HEK293 (cell line): ENCODE measurements at regions not wholly inside any gene's neighbourhood (a gene's known extent, or its start where the extent isn't known, plus 50 kb on each side); places are given as distances from the start of the nearest gene placed in this dataset.

ENCODE experiments used
- CTCF ChIA-PET: fragments of 350-600 bp; formaldehyde crosslinking; extraction: SDS; loops from one replicate; lab custom pipeline; 2021; ENCODE audit warnings: antibody characterized with exemption; lab: Yijun Ruan, JAX
- POLR2A ChIA-PET: fragments of 300-600 bp; formaldehyde crosslinking; extraction: SDS; loops from one replicate; lab custom pipeline; 2020; ENCODE audit warnings: antibody characterized with exemption, inconsistent platforms; lab: Yijun Ruan, JAX
- H3K27ac ChIP-seq: fragments of 200-500 bp; sonication (Bioruptor generic); 2 replicates; pipeline ENCODE4 v1.5.1; 2014; ENCODE audit warnings: low read depth, low read length, control low read depth, inconsistent platforms; ENCODE audit errors: extremely low read depth
- H3K36me3 ChIP-seq, 2 experiments: fragments of 200-500 bp in 1 of 2; sonication (Bioruptor generic) in 1 of 2; 1 replicate in 1 of 2; 2 replicates in 1 of 2; pipeline ENCODE4 v1.5.1; 2014 to 2017; ENCODE audit warnings: inconsistent platforms in 2 of 2, low read length in 2 of 2; ENCODE audit not compliant: control insufficient read depth in 2 of 2, insufficient read depth in 1 of 2
- H3K4me1 ChIP-seq: fragments of 200-500 bp; sonication (Bioruptor generic); 2 replicates; pipeline ENCODE4 v1.5.1; 2014; ENCODE audit warnings: mild to moderate bottlenecking, low read length, inconsistent platforms; ENCODE audit not compliant: control insufficient read depth, insufficient read depth
- H3K4me3 ChIP-seq: 2 replicates; pipeline ENCODE4 v1.5.1; 2011; ENCODE audit warnings: low read depth, mild to moderate bottlenecking, control low read depth, low read length, moderate library complexity
- H3K9me3 ChIP-seq: fragments of 200-500 bp; sonication (Bioruptor generic); 2 replicates; pipeline ENCODE4 v1.5.1; 2014; ENCODE audit warnings: low read depth, low read length, inconsistent platforms; ENCODE audit not compliant: control insufficient read depth, insufficient read depth
- GLIS1 ChIP-seq: fragments of 450-650 bp; formaldehyde crosslinking; IDR thresholded peaks from 2 replicates; pipeline ENCODE4 v1.5.1; 2016; ENCODE audit warnings: missing biosample characterization, missing genetic modification characterization
- GLIS2 ChIP-seq: fragments of 450-650 bp; formaldehyde crosslinking; IDR thresholded peaks from 2 replicates; pipeline ENCODE4 v1.5.1; 2016; ENCODE audit warnings: missing biosample characterization, missing genetic modification characterization
- KLF16 ChIP-seq: fragments of 450-650 bp; formaldehyde crosslinking; IDR thresholded peaks from 2 replicates; pipeline ENCODE4 v1.5.1; 2017; ENCODE audit warnings: missing biosample characterization, missing genetic modification characterization
- KLF7 ChIP-seq: fragments of 450-650 bp; formaldehyde crosslinking; IDR thresholded peaks from 2 replicates; pipeline ENCODE4 v1.5.1; 2016; ENCODE audit warnings: missing biosample characterization, missing genetic modification characterization, borderline replicate concordance
- KLF8 ChIP-seq: fragments of 450-650 bp; formaldehyde crosslinking; IDR thresholded peaks from 2 replicates; pipeline ENCODE4 v1.5.1; 2016; ENCODE audit warnings: missing biosample characterization, missing genetic modification characterization
- KLF9 ChIP-seq: fragments of 450-650 bp; formaldehyde crosslinking; IDR thresholded peaks from 2 replicates; pipeline ENCODE4 v1.5.1; 2016; ENCODE audit warnings: missing biosample characterization, missing genetic modification characterization, low read depth
- OSR2 ChIP-seq: fragments of 450-650 bp; formaldehyde crosslinking; IDR thresholded peaks from 2 replicates; pipeline ENCODE4 v1.5.1; 2016; ENCODE audit warnings: missing biosample characterization, missing genetic modification characterization
- OVOL3 ChIP-seq: fragments of 450-650 bp; formaldehyde crosslinking; IDR thresholded peaks from 2 replicates; pipeline ENCODE4 v1.5.1; 2016; ENCODE audit warnings: missing biosample characterization, missing genetic modification characterization
- PATZ1 ChIP-seq: fragments of 450-650 bp; formaldehyde crosslinking; IDR thresholded peaks from 2 replicates; pipeline ENCODE4 v1.5.1; 2016; ENCODE audit warnings: missing biosample characterization, missing genetic modification characterization
- PRDM6 ChIP-seq: fragments of 450-650 bp; formaldehyde crosslinking; IDR thresholded peaks from 2 replicates; pipeline ENCODE4 v1.5.1; 2017; ENCODE audit warnings: missing biosample characterization, missing genetic modification characterization
- REPIN1 ChIP-seq: fragments of 450-650 bp; formaldehyde crosslinking; IDR thresholded peaks from 2 replicates; pipeline ENCODE4 v1.5.1; 2017; ENCODE audit warnings: missing biosample characterization, missing genetic modification characterization, low read depth
- ZBTB17 ChIP-seq: fragments of 450-650 bp; formaldehyde crosslinking; IDR thresholded peaks from 2 replicates; pipeline ENCODE4 v1.5.1; 2016; ENCODE audit warnings: missing biosample characterization, missing genetic modification characterization
- ZBTB20 ChIP-seq: fragments of 450-650 bp; formaldehyde crosslinking; IDR thresholded peaks from 2 replicates; pipeline ENCODE4 v1.5.1; 2016; ENCODE audit warnings: missing biosample characterization, missing genetic modification characterization
- ZBTB48 ChIP-seq: fragments of 450-650 bp; formaldehyde crosslinking; IDR thresholded peaks from 2 replicates; pipeline ENCODE4 v1.5.1; 2016; ENCODE audit warnings: missing biosample characterization, missing genetic modification characterization
- ZBTB8A ChIP-seq: fragments of 450-650 bp; formaldehyde crosslinking; IDR thresholded peaks from 2 replicates; pipeline ENCODE4 v1.5.1; 2016; ENCODE audit warnings: missing biosample characterization, missing genetic modification characterization
- ZEB2 ChIP-seq: fragments of 450-650 bp; formaldehyde crosslinking; IDR thresholded peaks from 2 replicates; pipeline ENCODE4 v1.5.1; 2016; ENCODE audit warnings: missing biosample characterization, missing genetic modification characterization
- ZNF132 ChIP-seq: fragments of 450-650 bp; formaldehyde crosslinking; IDR thresholded peaks from 2 replicates; pipeline ENCODE4 v1.5.1; 2017; ENCODE audit warnings: missing biosample characterization, missing genetic modification characterization, borderline replicate concordance
- ZNF24 ChIP-seq: fragments of 450-650 bp; formaldehyde crosslinking; IDR thresholded peaks from 2 replicates; pipeline ENCODE4 v1.5.1; 2016; ENCODE audit warnings: missing biosample characterization, missing genetic modification characterization
- ZNF280D ChIP-seq: fragments of 450-650 bp; formaldehyde crosslinking; IDR thresholded peaks from 2 replicates; pipeline ENCODE4 v1.5.1; 2016; ENCODE audit warnings: missing biosample characterization, missing genetic modification characterization
- ZNF335 ChIP-seq: fragments of 450-650 bp; formaldehyde crosslinking; conservative IDR thresholded peaks from 2 replicates; pipeline ENCODE4 v1.5.1; 2016; ENCODE audit warnings: missing biosample characterization, missing genetic modification characterization
- ZNF488 ChIP-seq: fragments of 450-650 bp; formaldehyde crosslinking; IDR thresholded peaks from 2 replicates; pipeline ENCODE4 v1.5.1; 2016; ENCODE audit warnings: missing biosample characterization, missing genetic modification characterization
- ZNF514 ChIP-seq: fragments of 450-650 bp; formaldehyde crosslinking; IDR thresholded peaks from 2 replicates; pipeline ENCODE4 v1.5.1; 2016; ENCODE audit warnings: missing biosample characterization, missing genetic modification characterization
- ZNF558 ChIP-seq: fragments of 450-650 bp; formaldehyde crosslinking; IDR thresholded peaks from 2 replicates; pipeline ENCODE4 v1.5.1; 2016; ENCODE audit warnings: missing biosample characterization, missing genetic modification characterization
- ZNF610 ChIP-seq: fragments of 450-650 bp; formaldehyde crosslinking; IDR thresholded peaks from 2 replicates; pipeline ENCODE4 v1.5.1; 2016; ENCODE audit warnings: missing biosample characterization, missing genetic modification characterization, borderline replicate concordance
- ZNF629 ChIP-seq: fragments of 450-650 bp; formaldehyde crosslinking; IDR thresholded peaks from 2 replicates; pipeline ENCODE4 v1.5.1; 2017; ENCODE audit warnings: missing biosample characterization, missing genetic modification characterization
- ZNF664 ChIP-seq: fragments of 450-650 bp; formaldehyde crosslinking; IDR thresholded peaks from 2 replicates; pipeline ENCODE4 v1.5.1; 2016; ENCODE audit warnings: missing biosample characterization, missing genetic modification characterization
- ZNF701 ChIP-seq: fragments of 450-650 bp; formaldehyde crosslinking; IDR thresholded peaks from 2 replicates; pipeline ENCODE4 v1.5.1; 2016; ENCODE audit warnings: missing biosample characterization, missing genetic modification characterization
- ZSCAN30 ChIP-seq: fragments of 450-650 bp; IDR thresholded peaks from 2 replicates; pipeline ENCODE4 v1.5.1; 2018; ENCODE audit warnings: missing biosample characterization, mild to moderate bottlenecking, missing genetic modification characterization, moderate library complexity

GRCh38 chr5:124888050-124888506, 141.6 kb upstream of the ZNF608 start:
- no peak overlapping the region for H3K4me3 ChIP-seq
- CTCF ChIA-PET: interaction anchor here (0.6 to 1.0 kb wide), 5 partner anchors 18 to 313 kb away, joined by 3 to 4 read pairs (median 3); no protein-coding TSS in a partner anchor
- peak overlapping the region; percentile 64 for H3K27ac ChIP-seq
- H3K9me3 ChIP-seq: no peaks in the 10 kb centered on the region
- H3K36me3 ChIP-seq: no peaks in the 10 kb centered on the region
- H3K4me1 ChIP-seq: peaks cover 34% of the 10 kb centered on the region
- POLR2A ChIA-PET: interaction anchor here (1.4 kb wide), 1 partner anchor 140 kb away, joined by 5 read pairs; no protein-coding TSS in a partner anchor
- no peak for TF ChIP-seq ZNF629 (tag by site-specific recombination)
- TF ChIP-seq KLF16: no peak
- no peak for TF ChIP-seq ZBTB17 (tag by site-specific recombination)
- no peak for TF ChIP-seq ZNF514 (tag by site-specific recombination)
- 0 out of 2 replicates have a peak, but pooled peaks have one; percentile 24 for TF ChIP-seq ZSCAN30
- TF ChIP-seq ZEB2 (tag by site-specific recombination): peak; percentile 36; the same call in 1 of the 2 replicates
- peak; percentile 39; the same call in 1 of the 2 replicates for TF ChIP-seq ZBTB48
- no peak for TF ChIP-seq ZNF664 (tag by site-specific recombination)
- TF ChIP-seq GLIS2 (tag by site-specific recombination): peak; percentile 76
- no peak for TF ChIP-seq ZNF488 (tag by site-specific recombination)
- no peak for TF ChIP-seq ZNF610 (tag by site-specific recombination)
- no peak for TF ChIP-seq KLF7 (tag by site-specific recombination)
- no peak for TF ChIP-seq ZNF24 (tag by site-specific recombination)
- TF ChIP-seq OVOL3 (tag by site-specific recombination): no peak
- no peak for TF ChIP-seq ZNF132 (tag by site-specific recombination)
- TF ChIP-seq GLIS1 (tag by site-specific recombination): peak; percentile 91
- 0 out of 2 replicates have a peak, but pooled peaks have one; percentile 29 for TF ChIP-seq KLF9
- peak; percentile 90 for TF ChIP-seq OSR2
- TF ChIP-seq ZBTB8A (tag by site-specific recombination): no peak
- TF ChIP-seq ZNF335 (tag by site-specific recombination): no peak
- TF ChIP-seq PATZ1 (tag by site-specific recombination): 0 out of 2 replicates have a peak, but pooled peaks have one; percentile 40
- TF ChIP-seq ZNF701 (tag by site-specific recombination): no peak
- no peak for TF ChIP-seq ZNF558 (tag by site-specific recombination)
- TF ChIP-seq PRDM6 (tag by site-specific recombination): peak; percentile 52
- no peak for TF ChIP-seq REPIN1 (tag by site-specific recombination)
- TF ChIP-seq ZBTB20: peak; percentile 17; the same call in 1 of the 2 replicates
- TF ChIP-seq ZNF280D (tag by site-specific recombination): no peak
- TF ChIP-seq KLF8 (tag by site-specific recombination): 0 out of 2 replicates have a peak, but pooled peaks have one; percentile 49
